HG02938 (cell line): ENCODE measurements at regions not wholly inside any gene's neighbourhood (a gene's known extent, or its start where the extent isn't known, plus 50 kb on each side); places are given as distances from the start of the nearest gene placed in this dataset.
"Not testable (repeated sequence)": the region's sequence is repeated elsewhere in the genome, so short reads cannot be mapped to it uniquely, and the experiment has no call there.

Experiments
- ATAC-seq: cut with Tn5 transposase; IDR thresholded peaks from one replicate; pipeline ENCODE4 v1.9.1; 2021; ENCODE audit warnings: mild to moderate bottlenecking, moderate library complexity; ENCODE audit not compliant: unreplicated experiment

- ATAC-seq, result no peak
Measured at GRCh38 chr6:104521176-104521575, 338.5 kb downstream of the HACE1 start.

GRCh38 chr6:104519566-104519965, 340.2 kb downstream of the HACE1 start:
- ATAC-seq, result no peak

- ATAC-seq, result no peak
Measured at GRCh38 chr6:104509355-104509754, 350.4 kb downstream of the HACE1 start.

GRCh38 chr6:104506429-104506828, 353.3 kb downstream of the HACE1 start:
- no peak for ATAC-seq

- no peak for ATAC-seq
Measured at GRCh38 chr6:104505838-104506237, 353.9 kb downstream of the HACE1 start.

GRCh38 chr6:104500265-104500664, 359.5 kb downstream of the HACE1 start:
- no peak for ATAC-seq

DNA sequence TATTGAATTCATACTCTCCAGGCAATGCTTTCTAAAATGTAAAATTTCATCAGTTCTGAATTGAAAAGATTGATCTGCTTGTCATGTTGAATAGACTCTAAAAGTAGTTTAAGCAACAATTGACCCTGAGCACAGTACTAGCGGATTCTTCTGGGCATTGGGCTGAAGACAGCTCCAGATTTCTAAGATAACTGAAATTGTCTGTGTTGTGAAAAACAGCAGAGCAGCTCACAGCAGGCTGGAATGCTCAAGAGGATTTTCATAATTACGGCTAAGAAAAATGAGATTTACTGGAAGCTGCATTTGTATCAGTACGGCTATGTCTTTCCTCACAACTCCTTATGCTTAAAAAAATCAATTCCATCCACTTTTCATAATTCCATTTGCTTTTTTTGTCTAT, 373.7 kb downstream of the HACE1 start:
- no peak for ATAC-seq

DNA sequence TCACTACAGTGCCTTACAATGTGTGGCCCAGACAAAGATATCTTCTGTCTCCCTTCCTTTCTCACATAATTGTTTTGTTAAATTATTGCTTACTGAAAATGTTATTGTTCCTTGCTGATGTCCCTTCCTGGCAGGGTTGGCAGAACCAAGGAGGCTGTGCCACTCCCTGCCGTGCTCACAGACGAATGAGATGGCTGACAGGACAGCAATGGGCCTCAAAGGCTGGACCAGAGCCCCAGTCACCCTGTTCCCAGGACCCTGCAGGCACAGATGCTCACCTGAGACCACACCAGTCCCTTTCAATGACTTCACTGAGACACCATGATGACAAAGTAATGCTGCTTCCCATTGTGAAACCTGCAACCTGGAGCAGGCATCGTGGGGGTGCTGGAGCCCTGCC, 375.1 kb downstream of the HACE1 start:
- ATAC-seq, result no peak

GRCh38 chr6:104484191-104484590, 375.5 kb downstream of the HACE1 start:
- ATAC-seq, result no peak

DNA sequence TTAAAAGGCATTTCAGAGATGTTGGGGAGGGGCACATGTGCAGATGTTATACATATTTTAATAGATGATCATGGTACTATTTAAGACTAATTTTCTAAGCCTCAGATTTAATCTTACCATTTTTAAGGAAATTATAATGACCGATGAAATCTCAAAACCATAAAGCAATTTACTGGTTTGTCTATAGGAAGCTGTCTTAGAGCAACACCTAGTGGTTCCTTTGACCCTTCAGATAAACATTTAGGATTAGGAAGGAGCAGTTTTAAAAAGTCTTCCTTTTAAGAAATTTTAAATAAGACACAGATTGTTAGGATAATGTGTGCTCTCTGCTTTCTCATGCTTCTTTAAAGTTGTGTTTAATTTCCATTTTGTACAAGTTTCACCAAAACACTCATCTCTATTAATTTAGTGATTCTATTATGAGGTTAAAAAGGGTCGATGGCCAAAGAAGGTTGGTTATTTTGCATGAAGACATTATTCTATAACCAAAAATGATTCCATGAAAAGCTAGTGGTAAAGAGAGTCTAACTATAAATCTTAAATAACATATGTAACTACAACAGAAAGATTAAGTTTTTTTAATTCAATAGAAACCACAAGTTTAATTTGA, 376.4 kb downstream of the HACE1 start:
- ATAC-seq, result no peak

DNA sequence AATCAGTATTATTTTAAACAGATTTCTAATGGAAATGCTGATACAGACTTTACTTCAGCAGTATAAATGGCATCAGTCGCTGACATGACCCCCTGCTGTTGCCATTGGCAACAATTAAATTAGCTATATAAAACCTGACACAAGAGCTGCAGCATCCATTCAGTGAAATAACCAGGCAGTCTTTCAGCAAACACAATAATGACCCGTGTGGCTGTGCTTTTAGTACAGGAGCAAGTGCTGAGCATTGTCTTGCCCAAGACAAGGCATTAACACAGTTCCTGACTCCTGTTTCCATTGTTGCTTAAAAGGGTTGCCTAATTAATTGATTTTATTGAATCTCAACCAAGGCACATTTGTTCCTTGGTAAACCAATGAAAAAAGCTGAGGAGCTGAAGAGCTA, 382.1 kb downstream of the HACE1 start:
- no peak for ATAC-seq

DNA sequence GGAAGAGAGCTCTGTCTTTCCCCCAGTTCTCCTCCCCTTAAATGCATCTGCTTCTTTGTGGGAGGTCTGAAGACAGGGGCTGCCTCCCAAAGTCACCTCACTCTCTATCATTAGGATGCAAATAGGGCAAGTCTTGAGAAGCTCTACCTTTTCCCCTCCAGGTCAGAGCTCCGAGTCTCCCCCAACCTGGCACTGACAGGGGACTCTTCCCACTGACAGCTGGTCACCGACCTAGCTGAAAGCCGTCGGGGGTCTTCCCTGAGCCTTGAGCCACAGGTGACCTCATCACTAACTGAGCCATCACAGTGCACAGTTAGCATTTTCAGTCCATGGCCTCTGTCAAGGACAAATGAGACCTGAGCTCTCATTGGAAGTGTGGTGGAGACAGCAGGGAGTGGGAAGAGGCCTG, 386.7 kb downstream of the HACE1 start:
- ATAC-seq, result no peak

DNA sequence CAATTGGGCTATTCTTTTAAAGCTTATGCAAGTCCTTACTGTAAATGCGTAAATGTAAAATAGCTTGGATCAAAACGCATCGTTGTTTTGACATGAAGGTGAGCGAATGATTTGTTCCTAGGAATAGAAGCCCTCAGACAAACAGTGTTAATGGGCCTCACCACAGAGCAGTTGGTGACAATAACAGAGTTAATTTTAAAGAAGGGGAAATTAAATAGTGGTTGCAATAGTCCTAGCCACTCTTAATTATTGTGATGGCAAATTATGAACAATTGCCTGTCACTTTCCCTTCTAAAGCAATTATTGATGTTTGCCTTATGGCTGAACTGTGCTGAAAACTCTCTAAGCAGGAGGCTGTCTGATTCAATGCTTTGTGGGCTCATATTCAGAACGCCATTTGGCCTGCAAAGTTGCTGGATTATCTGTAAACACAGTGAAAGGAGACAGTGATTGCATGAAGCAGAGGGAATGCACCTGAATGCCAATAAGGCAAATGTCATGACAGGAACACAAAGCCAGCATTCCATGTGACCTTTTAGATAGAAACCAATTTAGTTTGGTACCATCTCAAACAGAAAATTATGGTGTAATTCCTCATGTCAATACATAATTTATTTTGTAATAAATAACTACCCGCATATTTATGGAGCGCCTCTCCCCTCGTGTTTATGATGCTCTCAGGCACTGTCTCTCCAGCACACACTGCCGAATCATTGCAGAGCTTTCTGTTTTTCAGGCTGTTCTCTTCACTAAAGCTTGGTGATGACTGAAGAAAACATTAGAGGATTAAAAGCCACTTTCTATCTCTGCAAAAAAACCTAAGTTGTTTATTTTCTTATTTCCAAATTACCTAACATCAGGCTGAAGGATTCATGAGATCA, 387.5 kb downstream of the HACE1 start:
- no peak for ATAC-seq

DNA sequence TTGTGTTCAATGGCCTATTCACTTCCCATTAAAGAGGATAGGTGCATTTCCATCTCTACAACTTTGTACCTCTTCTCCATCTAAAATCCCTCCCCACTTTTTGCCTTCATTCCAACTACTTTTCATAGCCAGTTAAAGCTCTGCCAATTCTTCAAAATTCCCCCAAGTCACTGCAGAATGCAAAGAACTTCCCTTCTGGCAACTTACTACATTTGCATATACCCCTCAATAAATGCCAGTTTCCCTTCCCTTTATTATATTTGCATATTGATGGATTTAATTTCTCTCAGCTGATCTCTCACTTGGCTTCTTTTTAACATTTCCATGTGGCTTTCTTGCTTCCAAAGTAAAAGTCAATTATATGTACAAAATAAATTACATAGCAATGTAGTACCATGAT, 393.4 kb downstream of the HACE1 start:
- ATAC-seq, result no peak

DNA sequence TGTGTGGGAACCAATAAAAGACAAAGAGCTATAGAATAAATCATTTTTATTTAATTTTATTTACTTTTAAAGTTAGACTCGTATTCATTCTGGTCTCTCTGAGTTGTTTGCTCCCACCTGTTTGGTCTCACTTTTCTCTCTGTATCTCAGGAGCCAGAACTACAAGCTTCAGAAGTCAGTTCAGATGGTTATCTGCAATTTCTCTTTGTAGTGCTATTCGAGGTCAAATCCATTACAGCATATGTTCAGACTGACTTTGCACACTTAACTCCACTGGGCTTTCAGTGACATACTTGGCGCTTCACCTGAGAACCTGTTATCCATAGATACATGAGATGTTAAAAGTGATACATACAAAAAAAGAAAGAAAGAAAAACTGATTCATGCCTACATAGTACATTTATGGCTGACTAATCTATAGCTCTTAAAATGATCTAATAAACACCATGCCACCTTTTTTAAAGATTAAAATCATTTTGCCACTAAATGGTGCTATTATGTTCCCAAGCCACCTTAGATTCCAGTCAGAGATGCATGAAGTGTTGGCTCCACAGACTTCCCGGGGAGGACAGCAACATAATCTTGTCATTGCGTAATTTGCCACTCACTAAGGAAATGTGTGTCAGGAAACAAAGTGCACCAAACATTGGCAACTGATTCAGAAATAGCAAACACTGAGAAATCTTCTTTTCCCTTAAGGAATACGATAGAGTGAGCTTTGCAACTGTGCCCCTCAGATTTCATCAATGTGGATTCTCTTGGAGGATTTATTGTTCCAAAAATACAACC, 396.7 kb downstream of the HACE1 start:
- no peak for ATAC-seq

- ATAC-seq, result no peak
Measured at GRCh38 chr6:104460738-104461483, 398.8 kb downstream of the HACE1 start.

GRCh38 chr6:104459543-104459942, 400.2 kb downstream of the HACE1 start:
- ATAC-seq, result peak; percentile 69

DNA sequence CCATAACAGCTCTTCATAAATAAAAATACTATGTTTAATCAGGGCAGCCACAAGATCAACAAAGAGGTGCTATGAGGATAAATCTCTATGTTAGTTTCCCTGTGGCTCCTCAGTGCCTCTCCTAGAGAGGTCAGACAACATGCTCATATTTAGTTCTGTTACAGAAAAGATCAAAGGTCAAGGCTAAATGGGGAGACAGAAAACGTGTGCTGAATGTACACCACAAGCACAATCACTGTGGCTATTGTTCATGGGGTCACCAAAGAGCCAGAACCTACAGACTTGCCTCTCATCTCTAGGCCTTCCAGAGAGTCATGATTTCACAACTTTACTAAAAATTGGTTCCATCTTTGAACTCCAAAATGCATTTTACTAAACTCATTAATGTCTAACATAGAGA, 409.8 kb downstream of the HACE1 start:
- ATAC-seq, result no peak

DNA sequence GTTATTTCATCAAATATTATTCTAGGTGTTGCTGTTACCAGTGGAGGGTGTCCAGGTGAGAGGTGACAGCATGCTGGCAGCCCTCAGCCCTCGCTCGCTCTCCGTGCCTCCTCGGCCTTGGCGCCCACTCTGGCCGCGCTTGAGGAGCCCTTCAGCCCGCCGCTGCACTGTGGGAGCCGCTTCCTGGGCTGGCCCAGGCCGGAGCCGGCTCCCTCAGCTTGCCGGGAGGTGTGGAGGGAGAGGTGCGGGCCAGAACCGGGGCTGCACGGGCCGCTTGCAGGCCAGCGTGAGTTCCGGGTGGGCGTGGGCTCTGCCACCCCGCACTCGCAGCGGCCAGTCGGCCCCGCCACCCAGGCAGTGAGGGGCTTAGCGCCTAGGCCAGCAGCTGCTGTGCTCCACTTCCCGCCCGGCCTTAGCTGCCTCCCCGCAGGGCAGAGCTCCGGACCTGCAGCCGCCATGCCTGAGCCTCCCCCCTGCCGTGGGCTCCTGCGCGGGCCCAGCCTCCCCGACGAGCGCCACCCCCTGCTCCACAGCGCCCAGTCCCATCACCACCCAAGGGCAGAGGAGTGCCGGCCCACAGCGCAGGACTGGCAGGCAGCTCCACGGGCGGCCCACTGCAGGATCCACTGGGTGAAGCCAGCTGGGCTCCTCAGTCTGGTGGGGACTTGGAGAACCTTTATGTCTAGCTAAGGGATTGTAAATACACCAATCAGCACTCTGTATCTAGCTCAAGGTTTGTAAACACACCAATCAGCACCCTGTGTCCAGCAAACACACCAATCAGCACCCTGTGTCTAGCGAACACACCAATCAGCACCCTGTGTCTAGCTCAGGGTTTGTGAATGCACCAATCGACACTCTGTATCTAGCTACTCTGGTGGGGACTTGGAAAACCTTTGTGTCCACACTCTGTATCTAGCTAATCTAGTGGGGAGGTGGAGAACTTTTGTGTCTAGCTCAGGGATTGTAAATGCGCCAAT, 413.3 kb downstream of the HACE1 start:
- not testable (repeated sequence) for ATAC-seq

DNA sequence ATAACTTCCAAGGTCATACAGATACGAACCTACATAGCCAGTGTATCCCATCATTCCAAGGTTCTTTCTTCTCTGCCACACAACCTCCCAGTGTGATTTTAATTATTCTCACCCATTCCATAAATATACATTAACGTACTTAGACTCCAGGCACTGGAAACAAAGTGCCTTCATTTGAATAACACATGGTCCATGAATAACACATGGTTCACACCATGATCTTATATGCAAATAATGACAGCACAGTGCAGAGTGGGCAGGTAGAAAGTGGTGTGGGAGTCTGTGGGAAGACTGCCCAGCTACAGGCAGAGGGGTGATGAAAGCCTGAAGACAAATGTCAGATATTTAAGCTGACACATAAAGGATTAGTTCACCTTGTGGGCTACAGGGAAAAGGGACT, 425.2 kb downstream of the HACE1 start:
- ATAC-seq, result no peak
